Epidermal melanocyte (primary cell): ENCODE measurements at regions not wholly inside any gene's neighbourhood (a gene's known extent, or its start where the extent isn't known, plus 50 kb on each side); places are given as distances from the start of the nearest gene placed in this dataset.
A peak's percentile ranks its signal among the peaks of the same experiment; 100 is the strongest.
"Not testable (repeated sequence)": the region's sequence is repeated elsewhere in the genome, so short reads cannot be mapped to it uniquely, and the experiment has no call there.

Experiments used
- DNase-seq: peaks from one replicate; pipeline ENCODE4 v3.0.0; 2011; ENCODE audit warnings: low spot score; ENCODE audit not compliant: insufficient read length

DNA sequence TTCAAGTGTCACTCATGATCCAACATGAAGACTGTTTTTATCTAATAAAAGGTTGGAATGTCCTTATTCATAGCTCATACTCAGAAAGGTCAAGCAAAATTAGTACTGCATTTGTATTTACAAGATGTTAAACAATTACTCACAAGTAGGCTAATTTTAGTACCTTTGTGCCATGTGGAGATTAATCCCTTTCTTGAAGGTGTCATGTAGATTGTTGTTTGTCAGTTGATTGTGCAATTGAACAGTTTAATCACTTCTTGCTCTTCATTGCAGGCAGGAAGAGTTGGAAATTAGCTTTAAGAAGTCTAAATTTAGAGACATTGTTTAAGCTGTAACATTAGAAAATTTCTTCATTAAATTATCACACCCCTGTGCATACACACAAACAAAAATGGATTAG, 847.1 kb downstream of the KCNT2 start:
- no peak for DNase-seq

DNA sequence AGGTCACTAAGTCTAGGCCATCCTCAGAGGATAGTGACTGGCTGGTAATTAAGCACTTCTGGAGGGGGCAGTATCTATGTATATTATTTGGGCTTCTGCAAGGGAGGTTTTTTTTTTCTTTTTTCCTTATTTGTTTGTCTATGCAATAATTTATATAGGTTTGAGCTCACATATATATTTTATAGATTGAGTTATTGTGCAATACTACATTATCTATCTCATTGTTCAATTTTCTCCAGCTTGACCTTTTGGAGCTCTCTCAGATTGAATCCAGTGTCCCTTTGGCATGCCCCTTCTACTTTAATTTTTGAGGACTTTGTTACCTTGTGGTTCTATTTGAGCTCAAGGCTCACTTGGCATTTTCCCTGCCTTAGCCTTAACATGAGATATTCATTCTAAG, 852.1 kb downstream of the KCNT2 start:
- DNase-seq, result no peak

DNA sequence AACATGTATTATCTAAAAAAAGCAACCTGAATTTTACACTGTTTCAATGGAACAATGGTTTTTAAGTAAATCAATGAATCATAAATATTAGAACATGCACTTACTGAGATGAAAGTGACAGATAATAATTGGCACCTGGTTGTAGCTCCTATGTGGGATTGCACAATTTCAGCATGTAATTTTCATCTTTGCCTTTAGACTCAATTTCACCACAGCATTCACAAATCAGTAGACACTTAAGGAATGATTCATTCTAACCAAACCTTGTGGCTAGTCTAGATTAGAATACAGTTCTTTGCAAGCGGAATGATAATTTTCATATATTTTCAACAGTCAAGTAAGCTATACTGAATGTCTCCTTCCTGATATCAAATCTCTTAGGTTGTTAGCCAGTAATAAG, 853.4 kb downstream of the KCNT2 start:
- no peak for DNase-seq

DNA sequence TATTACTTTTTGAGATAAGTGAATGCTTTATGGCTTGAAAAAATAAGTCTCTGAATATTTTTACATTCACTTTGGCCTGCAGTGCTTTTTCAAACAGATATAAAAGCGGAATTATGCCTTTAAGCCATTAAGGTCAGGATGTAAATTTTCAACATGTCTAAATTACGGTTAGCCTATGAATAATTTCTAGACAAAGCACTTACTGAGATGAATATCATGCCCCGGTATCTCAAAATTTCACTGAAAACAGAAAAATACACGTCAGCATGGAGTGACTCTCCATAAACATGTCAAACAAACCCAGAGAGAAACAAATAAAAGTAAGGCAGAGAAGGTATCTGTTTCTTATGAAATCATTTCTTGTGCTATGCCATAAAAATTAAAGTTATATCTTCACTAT, 853.9 kb downstream of the KCNT2 start:
- no peak for DNase-seq

DNA sequence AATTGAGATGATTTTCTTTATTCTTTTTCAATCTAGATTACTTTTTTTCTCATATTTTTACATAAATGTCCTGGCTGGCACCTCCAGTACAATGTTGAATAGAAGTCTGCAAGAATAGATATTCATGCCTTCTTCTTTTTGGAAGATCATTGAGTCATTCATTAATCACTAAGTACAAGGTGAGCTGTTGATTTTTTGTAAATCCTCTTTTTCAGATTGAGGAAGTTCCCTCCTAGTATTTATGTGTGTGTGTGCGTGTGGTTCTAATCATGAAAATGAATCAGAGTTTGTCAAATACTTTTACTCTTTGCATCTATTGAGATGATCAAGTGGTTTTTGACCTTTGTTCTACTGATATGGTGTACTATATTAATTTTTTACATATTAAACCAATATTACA, 859.3 kb downstream of the KCNT2 start:
- DNase-seq, result no peak

DNA sequence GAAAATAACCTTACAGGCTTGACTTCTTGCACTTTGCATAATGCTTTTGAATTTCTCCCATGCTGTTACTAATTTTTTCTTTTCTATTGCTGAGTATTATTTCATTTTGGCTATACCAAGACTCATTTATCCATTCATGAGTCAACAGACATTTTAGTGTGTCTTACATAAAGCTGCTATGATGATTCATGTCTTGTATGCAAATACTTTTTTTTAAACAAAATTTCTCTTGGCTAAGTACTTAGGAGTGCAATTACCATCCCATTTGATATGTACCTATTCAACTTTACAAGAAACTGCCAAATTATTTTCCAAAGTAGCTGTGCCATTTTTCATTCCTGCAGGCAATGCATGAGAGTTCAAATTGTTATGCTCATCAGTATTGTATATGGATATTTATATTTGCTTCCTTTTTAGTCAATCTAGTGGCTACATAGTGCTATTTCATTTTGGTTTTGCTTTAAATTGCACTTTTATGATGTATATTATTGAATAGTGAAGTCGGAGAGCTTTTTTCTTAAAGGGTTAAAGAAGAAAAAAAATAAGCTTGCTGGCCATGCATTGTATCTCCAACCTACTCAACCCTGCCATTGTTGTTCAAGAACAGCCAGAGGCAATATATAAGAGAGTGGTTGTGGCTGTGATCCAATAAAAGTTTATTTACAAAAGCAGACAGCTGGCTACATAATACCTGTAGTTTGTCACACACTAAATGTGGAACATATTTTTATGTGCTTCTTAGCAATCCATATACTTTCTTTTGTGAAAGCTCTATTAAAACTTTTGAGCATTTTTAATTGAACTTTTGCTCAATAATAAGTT, 862.8 kb downstream of the KCNT2 start:
- no peak for DNase-seq

DNA sequence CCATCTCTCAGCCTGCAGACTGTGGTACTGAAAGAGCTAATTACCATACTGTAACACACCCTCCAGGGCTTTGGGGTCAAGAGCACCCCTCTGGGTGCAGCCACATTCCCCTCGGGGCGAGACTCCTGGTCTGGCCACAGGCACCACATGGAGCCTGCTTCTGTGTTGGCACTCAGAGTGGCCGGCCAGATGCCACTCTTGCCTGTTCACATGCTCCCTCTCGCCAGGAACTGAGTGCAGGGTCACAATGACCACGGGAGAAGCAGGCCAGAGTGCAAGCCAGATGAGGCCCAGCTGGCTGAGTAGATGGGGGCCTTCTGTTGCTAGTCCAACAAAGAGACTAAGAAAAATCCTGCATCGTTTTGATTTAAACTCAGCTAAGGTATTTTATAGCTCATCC, 864.0 kb downstream of the KCNT2 start:
- no peak for DNase-seq

DNA sequence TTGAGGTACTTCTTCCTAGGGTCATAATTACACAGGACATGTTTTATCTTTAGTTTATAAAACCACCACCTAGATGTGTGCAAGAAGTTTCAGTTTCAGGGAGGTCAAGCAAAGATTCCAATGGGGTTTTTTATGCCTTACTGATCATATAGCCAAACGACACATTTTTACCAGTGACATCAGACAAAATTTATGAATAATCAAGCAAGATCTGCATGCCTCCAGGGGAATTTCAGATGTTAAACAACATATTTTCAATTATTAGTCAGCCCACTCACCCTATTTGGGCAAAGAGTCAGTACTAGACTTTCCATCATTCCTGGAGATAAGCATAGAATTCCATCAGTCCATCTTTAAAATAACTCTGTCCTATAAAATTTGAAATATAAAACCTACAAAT, 867.4 kb downstream of the KCNT2 start:
- DNase-seq, result no peak

DNA sequence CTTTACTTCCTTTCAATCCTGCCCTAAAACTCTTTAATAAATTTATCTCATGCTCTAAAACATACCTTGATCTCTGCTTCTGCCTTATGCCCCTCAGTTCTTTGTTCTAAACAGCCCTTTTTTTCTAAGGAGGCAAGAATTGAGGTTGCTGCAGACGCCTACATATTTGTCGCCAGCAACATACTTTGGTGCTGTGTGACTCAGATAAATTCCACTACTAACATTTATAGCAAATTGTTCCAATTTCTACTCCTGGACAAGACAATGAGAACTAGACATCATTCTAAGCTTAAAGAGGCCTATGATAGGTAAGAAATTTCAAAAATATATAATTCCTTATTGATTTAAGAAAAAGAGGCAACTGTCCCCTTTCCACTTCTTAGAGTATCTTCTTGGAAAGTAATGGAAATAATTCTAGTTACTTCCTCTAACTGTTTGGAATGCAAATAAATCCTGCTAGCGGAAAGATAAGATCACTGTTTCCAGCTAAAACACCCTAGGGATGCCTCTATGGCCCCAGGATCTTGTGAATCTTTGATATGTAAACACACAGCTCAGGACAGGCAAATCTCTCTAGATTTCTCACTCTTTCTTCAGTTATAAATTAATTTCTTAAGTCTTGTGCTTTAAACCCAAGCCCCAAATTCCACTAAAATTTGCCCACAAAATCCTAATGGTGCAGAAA, 869.1 kb downstream of the KCNT2 start:
- DNase-seq, result no peak

DNA sequence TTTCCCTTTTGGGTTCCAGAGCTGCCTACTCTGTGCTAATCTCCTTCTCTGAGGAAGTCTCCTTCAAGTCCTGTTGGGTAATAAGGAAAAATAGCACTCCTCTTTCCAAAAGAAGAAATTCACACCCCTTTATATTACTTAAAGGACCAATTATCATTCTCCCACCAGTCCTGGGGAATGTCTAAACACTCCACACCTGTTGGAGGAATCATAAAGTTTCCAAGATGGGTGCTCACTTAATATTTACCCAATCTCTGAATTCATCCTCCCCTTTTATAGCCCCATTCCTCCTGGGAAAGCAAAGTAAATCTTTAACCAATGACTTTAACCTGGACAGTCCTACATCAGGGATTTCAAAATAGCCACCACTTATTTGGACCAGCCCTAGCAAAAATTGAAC, 873.1 kb downstream of the KCNT2 start:
- no peak for DNase-seq

DNA sequence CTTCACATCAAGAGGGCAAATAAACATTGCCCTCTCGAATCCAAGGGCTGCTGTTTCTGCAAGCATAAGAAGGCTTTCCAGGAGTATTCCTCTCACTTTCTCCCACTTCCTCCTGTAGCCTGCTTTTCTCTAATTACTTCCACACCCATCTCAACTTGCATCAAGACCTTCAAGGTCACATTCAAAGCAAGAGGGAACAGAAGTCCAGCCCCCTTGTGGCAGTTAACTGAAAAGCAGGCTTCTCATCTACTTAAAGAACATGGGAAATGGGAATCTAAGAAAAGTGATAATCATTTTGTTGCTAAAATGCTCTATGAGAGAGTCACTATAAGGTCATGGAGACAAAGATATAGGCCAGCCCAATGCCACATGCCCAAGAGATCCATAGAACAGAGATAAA, 874.4 kb downstream of the KCNT2 start:
- no peak for DNase-seq

DNA sequence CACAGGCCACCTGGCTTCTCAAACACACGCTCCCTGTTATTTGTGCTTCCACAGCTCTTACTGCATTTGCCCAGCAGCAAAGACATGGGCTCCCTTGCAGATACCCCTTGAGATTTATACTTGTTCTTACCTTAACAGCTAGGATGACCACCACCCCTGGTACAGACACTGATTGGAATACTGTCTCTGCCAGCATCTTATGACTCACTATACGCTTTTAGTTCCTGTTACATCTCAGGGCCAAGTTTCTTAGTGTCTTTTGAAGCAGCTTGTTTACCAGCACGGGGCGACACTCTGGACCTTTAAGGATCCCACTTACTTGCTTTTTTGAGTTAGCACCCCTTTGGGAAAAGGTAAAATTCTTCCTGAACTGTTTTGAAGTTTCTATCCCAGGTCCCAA, 874.8 kb downstream of the KCNT2 start:
- DNase-seq, result no peak

DNA sequence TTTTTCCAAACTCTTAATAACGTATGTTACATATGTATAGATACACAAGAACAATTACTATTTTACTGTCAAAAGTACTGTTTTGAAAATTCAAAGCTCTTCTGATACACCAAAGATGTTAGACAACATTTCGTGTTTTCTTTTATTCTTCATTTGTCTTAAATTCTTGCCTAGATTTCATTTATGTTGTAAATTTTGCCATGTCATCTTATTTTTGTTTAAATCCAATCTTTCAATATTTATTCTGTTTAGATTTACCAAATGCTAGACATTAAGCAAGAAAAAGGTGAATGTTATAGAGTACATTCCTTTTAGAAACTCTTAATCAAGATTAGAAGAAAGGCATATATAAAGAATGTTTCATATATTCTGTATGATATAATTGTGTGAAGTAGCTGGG, 876.9 kb downstream of the KCNT2 start:
- DNase-seq, result no peak

DNA sequence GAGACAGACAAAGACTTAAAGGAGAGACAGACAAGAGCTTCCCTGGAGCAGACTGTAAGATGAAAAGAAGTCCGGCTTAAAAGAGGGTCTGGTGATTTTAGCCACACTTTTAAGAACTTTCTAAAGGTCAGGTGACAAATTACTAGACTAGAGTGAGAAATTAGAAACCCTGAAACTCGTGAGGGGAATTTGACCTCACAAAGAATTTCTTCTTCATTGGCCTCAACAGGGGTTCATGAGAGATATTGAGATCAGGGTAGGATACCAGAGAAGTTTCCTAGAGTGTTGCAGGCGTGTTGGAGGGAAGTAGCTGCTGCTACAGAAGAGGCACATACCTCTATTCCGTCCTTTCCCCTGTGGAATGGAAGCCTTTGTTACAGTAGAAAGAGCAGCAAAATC, 884.4 kb downstream of the KCNT2 start:
- DNase-seq, result no peak

DNA sequence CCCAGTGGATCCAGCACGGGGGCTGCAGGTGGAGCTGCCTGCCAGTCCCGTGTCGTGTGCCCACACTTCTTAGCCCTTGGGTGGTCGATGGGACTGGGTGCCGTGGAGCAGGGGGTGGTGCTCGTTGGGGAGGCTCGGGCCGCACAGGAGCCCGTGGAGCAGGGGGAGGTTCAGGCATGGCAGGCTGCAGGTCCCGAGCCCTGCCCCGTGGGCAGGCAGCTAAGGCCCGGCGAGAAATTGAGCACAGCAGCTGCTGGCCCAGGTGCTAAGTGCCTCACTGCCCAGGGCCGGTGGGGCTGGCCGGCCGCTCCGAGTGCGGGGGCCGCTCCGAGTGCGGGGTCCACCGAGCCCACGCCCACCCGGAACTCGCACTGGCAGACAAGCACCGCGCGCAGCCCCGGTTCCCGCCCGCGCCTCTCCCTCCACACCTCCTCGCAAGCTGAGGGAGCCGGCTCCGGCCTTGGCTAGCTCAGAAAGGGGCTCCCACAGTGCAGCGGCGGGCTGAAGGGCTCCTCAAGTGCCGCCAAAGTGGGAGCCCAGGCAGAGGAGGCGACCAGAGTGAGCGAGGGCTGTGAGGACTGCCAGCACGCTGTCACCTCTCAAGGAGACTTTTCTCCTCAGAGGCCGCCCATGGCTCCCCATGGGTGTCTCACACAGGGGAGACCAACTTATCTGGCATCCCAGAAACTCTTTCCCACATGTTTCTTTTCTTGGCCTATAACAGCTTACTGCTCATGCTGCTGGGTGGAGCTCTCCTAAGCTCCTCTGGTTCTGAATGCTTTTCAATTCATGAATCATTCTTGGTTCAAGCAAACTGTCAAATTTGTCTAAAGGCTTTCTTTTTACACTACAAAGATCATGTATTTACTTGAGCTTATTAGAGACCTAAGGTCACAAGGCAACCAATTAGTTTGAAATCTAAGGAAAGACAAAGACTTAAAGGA, 885.1 kb downstream of the KCNT2 start:
- DNase-seq, result not testable (repeated sequence)

DNA sequence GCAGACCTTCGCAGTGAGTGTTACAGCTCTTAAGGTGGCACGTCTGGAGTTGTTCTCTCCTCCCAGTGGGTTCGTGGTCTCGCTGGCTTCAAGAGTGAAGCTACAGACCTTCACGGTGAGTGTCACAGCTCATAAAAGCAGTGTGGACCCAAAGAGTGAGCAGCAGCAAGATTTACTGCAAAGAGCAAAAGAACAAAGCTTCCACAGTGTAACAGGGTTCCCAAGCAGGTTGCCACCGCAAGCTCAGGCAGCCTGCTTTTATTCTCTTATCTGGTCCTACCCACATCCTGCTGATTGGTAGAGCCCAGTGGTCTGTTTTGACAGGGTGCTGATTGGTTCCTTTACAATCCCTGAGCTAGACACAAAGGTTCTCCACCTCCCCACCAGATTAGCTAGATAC, 886.1 kb downstream of the KCNT2 start:
- not testable (repeated sequence) for DNase-seq

DNA sequence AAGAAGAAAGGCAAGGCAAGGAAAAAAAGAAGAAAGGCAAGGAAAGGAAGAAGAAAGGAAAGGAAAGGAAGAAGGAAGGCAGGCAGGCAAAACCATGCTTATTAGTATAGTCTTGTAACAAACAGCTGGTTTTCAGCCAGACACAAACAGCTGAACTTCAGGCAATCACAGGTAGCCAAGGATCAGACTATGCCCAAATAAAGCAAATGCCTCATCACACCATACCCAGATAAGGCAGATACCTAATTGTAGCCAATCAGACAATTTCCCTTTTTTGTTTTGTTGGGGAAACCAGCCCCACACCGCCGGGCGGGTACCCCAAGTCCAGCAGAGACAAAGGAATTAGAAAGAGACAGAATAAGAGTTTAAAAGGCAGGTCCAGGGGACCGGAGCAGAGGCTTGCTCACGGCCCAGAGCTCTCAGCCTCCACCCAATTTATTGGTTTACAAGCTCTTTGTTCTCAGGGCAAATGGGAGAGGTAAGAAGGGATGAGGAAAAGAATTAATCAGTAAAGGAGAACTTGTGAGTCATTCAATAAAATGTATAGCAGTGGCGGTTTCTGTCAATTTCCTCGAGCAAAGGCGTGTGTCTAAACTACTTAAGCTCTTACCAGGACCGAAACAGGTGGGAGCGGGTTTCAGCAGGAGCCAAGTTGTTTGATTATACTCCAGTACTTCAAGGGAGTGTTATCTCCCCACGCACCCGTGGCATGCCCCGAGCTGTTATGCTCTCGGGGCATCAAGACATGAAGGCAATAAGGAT, 886.8 kb downstream of the KCNT2 start:
- no peak for DNase-seq

DNA sequence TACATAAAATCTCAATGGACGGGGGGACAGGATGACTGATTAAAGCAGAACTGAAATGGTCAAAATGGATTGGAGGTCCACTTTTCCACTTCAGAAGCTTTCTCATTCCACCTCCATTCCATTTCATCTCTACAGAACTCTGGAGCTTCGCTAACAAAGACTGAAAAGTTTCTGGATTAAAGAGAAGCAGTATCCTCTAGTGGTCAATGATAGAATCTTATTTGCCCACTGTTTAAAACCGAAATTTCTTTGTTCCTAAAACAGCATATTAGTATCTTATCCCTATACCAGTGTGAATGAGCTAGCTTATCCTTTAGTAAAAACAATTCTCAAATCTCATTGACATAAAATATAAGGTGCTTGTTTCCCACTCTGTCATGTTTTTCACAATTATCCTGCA, 890.6 kb downstream of the KCNT2 start:
- peak; percentile 54 for DNase-seq

DNA sequence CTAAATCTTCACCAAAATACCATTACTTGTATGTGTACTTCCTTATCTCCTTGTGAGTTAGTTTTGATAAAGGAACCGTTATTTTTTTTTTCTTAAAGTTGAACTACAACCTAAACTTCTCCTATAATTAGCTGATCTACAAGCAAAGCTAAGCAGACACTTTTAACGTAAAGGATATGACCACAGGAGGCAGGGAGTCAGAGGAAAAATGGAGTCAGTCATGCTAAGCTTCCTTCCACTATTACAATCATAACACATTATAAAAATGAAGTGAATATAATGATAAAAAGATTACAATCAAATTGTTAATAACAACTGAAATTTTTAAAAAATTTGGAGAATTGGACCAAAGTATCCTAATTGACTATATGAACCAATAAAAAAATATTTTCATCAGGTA, 892.6 kb downstream of the KCNT2 start:
- DNase-seq, result no peak

DNA sequence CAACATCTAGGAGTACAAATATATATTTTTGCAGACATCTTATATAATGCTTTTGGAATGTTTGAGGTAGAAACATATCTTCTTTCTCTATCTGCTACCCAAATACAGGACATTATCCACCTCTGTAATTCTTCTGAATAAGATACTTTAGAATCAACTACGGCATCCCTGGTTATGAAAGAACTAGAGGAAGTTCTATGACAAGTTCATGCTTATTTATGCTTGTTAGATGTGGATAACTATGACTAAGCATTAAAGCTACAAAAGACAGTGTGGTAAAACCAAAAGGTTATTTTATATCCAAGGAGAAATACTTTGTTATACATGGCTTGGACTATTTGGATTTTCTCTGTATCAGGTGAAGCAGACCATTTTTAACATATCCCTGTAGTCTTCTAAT, 894.0 kb downstream of the KCNT2 start:
- DNase-seq, result peak; percentile 20

DNA sequence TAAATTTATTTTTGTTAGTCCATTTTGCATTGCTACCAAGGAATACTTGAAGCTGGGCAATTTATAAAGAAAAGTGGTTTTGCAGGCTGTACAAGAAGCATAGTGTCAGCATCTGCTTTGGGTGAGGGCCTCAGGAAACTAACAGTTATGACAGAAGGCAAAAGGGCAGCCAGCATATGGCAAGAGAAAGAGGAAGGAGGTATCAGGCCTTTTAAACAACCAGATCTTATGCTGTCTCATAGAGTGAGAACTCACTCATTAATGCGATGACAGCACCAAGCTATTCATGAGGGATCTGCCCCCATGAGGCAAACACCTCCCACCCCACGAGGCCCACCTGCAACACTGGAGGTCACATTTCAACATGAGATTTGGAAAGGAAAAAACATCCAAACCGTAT, 898.4 kb downstream of the KCNT2 start:
- DNase-seq, result no peak
